HL-60 (cell line): ENCODE measurements at regions not wholly inside any gene's neighbourhood (a gene's known extent, or its start where the extent isn't known, plus 50 kb on each side); places are given as distances from the start of the nearest gene placed in this dataset.

ENCODE experiments used
- POLR2AphosphoS5 ChIP-seq: IDR thresholded peaks from 2 replicates; pipeline ENCODE4 v1.6.1; 2012; ENCODE audit warnings: low read depth
- TF ChIP-seq, protein P1 (sequence below): IDR thresholded peaks from 2 replicates; pipeline ENCODE4 v1.6.1; 2012; ENCODE audit warnings: low read depth; ENCODE audit not compliant: insufficient replicate concordance

DNA sequence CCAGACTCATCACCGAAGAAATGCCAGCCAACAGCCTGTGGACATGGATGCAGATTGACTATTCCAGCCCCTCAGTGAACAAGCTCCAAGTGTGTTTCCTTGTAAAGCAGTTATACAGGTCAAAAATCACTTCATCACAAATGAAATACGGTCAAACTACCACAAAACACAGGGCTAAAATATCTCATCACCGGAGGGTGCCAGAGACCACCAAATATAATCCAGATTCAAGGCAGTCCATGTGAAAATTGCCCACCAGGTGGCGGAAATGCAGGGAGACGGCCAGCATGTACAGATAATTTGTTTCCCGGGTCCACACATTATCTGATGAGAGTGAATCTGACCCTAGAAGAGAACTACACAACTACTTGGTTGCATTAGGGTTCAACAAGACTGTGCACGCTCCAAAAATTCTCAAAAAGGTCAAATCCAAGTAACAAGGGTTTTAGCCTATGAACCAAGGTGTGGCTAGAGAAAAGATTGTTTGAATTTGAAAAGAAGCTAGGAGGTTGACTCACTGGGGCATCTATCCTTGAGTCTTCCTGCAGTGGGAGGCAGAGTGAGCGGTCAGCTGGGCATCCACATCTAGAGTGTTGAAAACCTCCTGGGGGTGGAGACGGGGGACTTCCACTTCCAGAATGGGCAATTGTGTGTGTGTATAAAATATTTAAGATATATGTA, 71.7 kb downstream of the IGLL5 start:
- TF ChIP-seq POLR2AphosphoS5 = no peak
- TF ChIP-seq, protein P1, sequence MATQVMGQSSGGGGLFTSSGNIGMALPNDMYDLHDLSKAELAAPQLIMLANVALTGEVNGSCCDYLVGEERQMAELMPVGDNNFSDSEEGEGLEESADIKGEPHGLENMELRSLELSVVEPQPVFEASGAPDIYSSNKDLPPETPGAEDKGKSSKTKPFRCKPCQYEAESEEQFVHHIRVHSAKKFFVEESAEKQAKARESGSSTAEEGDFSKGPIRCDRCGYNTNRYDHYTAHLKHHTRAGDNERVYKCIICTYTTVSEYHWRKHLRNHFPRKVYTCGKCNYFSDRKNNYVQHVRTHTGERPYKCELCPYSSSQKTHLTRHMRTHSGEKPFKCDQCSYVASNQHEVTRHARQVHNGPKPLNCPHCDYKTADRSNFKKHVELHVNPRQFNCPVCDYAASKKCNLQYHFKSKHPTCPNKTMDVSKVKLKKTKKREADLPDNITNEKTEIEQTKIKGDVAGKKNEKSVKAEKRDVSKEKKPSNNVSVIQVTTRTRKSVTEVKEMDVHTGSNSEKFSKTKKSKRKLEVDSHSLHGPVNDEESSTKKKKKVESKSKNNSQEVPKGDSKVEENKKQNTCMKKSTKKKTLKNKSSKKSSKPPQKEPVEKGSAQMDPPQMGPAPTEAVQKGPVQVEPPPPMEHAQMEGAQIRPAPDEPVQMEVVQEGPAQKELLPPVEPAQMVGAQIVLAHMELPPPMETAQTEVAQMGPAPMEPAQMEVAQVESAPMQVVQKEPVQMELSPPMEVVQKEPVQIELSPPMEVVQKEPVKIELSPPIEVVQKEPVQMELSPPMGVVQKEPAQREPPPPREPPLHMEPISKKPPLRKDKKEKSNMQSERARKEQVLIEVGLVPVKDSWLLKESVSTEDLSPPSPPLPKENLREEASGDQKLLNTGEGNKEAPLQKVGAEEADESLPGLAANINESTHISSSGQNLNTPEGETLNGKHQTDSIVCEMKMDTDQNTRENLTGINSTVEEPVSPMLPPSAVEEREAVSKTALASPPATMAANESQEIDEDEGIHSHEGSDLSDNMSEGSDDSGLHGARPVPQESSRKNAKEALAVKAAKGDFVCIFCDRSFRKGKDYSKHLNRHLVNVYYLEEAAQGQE = no peak
